ENCODE measurements at regions not wholly inside any gene's neighbourhood (a gene's known extent, or its start where the extent isn't known, plus 50 kb on each side); places are given as distances from the start of the nearest gene placed in this dataset.

- TF ChIP-seq HDAC2 (IDR thresholded peaks at IDR 0.05; ENCODE audit: borderline replicate concordance in 1 of 2, low read depth in 2 of 2, low read length in 2 of 2) (no peak), GTF2F1 (IDR thresholded peaks at IDR 0.05; ENCODE audit: borderline replicate concordance, low read depth, low read length) (no peak), TAF1 (IDR thresholded peaks at IDR 0.05; ENCODE audit: low read depth, low read length) (no peak), YY1 (IDR thresholded peaks at IDR 0.05; ENCODE audit: low read depth, low read length) (0 out of 2 replicates have a peak, but pooled peaks have one; percentile 23), SIX5 (IDR thresholded peaks at IDR 0.05; ENCODE audit: low read depth, low read length) (no peak), FOSL1 (IDR thresholded peaks at IDR 0.05; ENCODE audit: insufficient read depth, low read depth, low read length) (no peak)
- TF ChIP-seq, protein P1, sequence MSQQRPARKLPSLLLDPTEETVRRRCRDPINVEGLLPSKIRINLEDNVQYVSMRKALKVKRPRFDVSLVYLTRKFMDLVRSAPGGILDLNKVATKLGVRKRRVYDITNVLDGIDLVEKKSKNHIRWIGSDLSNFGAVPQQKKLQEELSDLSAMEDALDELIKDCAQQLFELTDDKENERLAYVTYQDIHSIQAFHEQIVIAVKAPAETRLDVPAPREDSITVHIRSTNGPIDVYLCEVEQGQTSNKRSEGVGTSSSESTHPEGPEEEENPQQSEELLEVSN (IDR thresholded peaks at IDR 0.05), result no peak
These were observed 816.2 kb upstream of the SOX9 start (continued) for GRCh38 chr17:71304498-71305158.
